ENCODE measurements at regions not wholly inside any gene's neighbourhood (a gene's known extent, or its start where the extent isn't known, plus 50 kb on each side); places are given as distances from the start of the nearest gene placed in this dataset.

GRCh38 chr5:155068616-155069100, 55.1 kb downstream of the KIF4B start:
- no peak overlapping the region for H3K27ac Mint-ChIP-seq
- peaks cover 5% of the 10 kb centered on the region for H3K27me3 Mint-ChIP-seq
- no peaks in the 10 kb centered on the region for H3K9me3 Mint-ChIP-seq
- H3K4me3 Mint-ChIP-seq, result no peak overlapping the region
- intact Hi-C loops (cut with micrococcal nuclease), result no loop called here
- POLR2A ChIA-PET, result no interaction called here
- no peaks in the 10 kb centered on the region for H3K36me3 Mint-ChIP-seq
- CTCF ChIA-PET, result no interaction called here
- DNase-seq, result no peak
- no peaks in the 10 kb centered on the region for H3K4me1 Mint-ChIP-seq (ENCODE audit: low read depth)

GRCh38 chr5:155069961-155070360, 56.4 kb downstream of the KIF4B start:
- no peaks in the 10 kb centered on the region for H3K9me3 Mint-ChIP-seq
- H3K27me3 Mint-ChIP-seq, result peaks cover 5% of the 10 kb centered on the region
- no peaks in the 10 kb centered on the region for H3K4me1 Mint-ChIP-seq (ENCODE audit: low read depth)
- no peaks in the 10 kb centered on the region for H3K36me3 Mint-ChIP-seq
- ChIA-PET CTCF (no interaction called here), POLR2A (no interaction called here)
- H3K27ac Mint-ChIP-seq, result no peak overlapping the region
- no peak for DNase-seq
- H3K4me3 Mint-ChIP-seq, result no peak overlapping the region
- intact Hi-C loops (cut with micrococcal nuclease), result no loop called here

GRCh38 chr5:155070781-155071180, 57.2 kb downstream of the KIF4B start:
- no peak for DNase-seq
- Mint-ChIP-seq H3K4me3 (no peak overlapping the region), H3K4me1 (ENCODE audit: low read depth) (no peaks in the 10 kb centered on the region), H3K27ac (no peak overlapping the region), H3K36me3 (no peaks in the 10 kb centered on the region), H3K9me3 (no peaks in the 10 kb centered on the region), H3K27me3 (peaks cover 5% of the 10 kb centered on the region)
- intact Hi-C loops (cut with micrococcal nuclease), result no loop called here
- ChIA-PET CTCF (no interaction called here), POLR2A (no interaction called here)

- intact Hi-C loops (cut with micrococcal nuclease), result no loop called here
- no peak for DNase-seq
- POLR2A ChIA-PET, result no interaction called here
Measured at GRCh38 chr5:155076379-155076778, 62.8 kb downstream of the KIF4B start.

GRCh38 chr5:155079698-155080097, 66.1 kb downstream of the KIF4B start:
- Mint-ChIP-seq H3K4me3 (no peak overlapping the region), H3K36me3 (no peaks in the 10 kb centered on the region), H3K27ac (no peak overlapping the region), H3K9me3 (no peaks in the 10 kb centered on the region), H3K27me3 (peaks cover 2% of the 10 kb centered on the region), H3K4me1 (ENCODE audit: low read depth) (no peaks in the 10 kb centered on the region)
- POLR2A ChIA-PET, result no interaction called here
- CTCF ChIA-PET, result no interaction called here
- intact Hi-C loops (cut with micrococcal nuclease), result no loop called here
- DNase-seq, result no peak

More at GRCh38 chr5:155076379-155076778, 62.8 kb downstream of the KIF4B start:
- Mint-ChIP-seq H3K4me1 (ENCODE audit: low read depth) (no peaks in the 10 kb centered on the region), H3K36me3 (no peaks in the 10 kb centered on the region), H3K9me3 (no peaks in the 10 kb centered on the region), H3K27me3 (peaks cover 2% of the 10 kb centered on the region), H3K4me3 (no peak overlapping the region), H3K27ac (no peak overlapping the region)
- CTCF ChIA-PET, result no interaction called here

- Mint-ChIP-seq H3K27ac (no peak overlapping the region), H3K27me3 (peaks cover 2% of the 10 kb centered on the region), H3K36me3 (no peaks in the 10 kb centered on the region), H3K9me3 (no peaks in the 10 kb centered on the region), H3K4me1 (ENCODE audit: low read depth) (no peaks in the 10 kb centered on the region), H3K4me3 (no peak overlapping the region)
- intact Hi-C loops (cut with micrococcal nuclease), result no loop called here
- DNase-seq, result no peak
- POLR2A ChIA-PET, result no interaction called here
- CTCF ChIA-PET, result no interaction called here
Measured at GRCh38 chr5:155080721-155081120, 67.2 kb downstream of the KIF4B start.

GRCh38 chr5:155081618-155082017, 68.1 kb downstream of the KIF4B start:
- Mint-ChIP-seq H3K27ac (no peak overlapping the region), H3K27me3 (peaks cover 2% of the 10 kb centered on the region), H3K9me3 (no peaks in the 10 kb centered on the region), H3K4me3 (no peak overlapping the region), H3K36me3 (no peaks in the 10 kb centered on the region), H3K4me1 (ENCODE audit: low read depth) (no peaks in the 10 kb centered on the region)
- ChIA-PET CTCF (no interaction called here), POLR2A (no interaction called here)
- DNase-seq, result no peak
- intact Hi-C loops (cut with micrococcal nuclease), result no loop called here

- H3K9me3 Mint-ChIP-seq, result no peaks in the 10 kb centered on the region
Measured at GRCh38 chr5:155082401-155082800, 68.8 kb downstream of the KIF4B start.

GRCh38 chr5:155085282-155085989, 71.9 kb downstream of the KIF4B start:
- H3K36me3 Mint-ChIP-seq, result no peaks in the 10 kb centered on the region
- no peaks in the 10 kb centered on the region for H3K27me3 Mint-ChIP-seq
- no peak overlapping the region for H3K4me3 Mint-ChIP-seq
- H3K4me1 Mint-ChIP-seq (ENCODE audit: low read depth), result no peaks in the 10 kb centered on the region
- intact Hi-C loops (cut with micrococcal nuclease), result no loop called here
- no peaks in the 10 kb centered on the region for H3K9me3 Mint-ChIP-seq
- H3K27ac Mint-ChIP-seq, result no peak overlapping the region
- CTCF ChIA-PET, result no interaction called here
- DNase-seq, result no peak
- POLR2A ChIA-PET, result no interaction called here

More at GRCh38 chr5:155082401-155082800, 68.8 kb downstream of the KIF4B start:
- intact Hi-C loops (cut with micrococcal nuclease), result no loop called here
- Mint-ChIP-seq H3K36me3 (no peaks in the 10 kb centered on the region), H3K27ac (no peak overlapping the region), H3K4me3 (no peak overlapping the region), H3K27me3 (peaks cover 2% of the 10 kb centered on the region), H3K4me1 (ENCODE audit: low read depth) (no peaks in the 10 kb centered on the region)
- ChIA-PET POLR2A (no interaction called here), CTCF (no interaction called here)
- DNase-seq, result no peak

GRCh38 chr5:155087036-155087435, 73.5 kb downstream of the KIF4B start:
- no peak overlapping the region for H3K27ac Mint-ChIP-seq
- no peaks in the 10 kb centered on the region for H3K27me3 Mint-ChIP-seq
- H3K4me1 Mint-ChIP-seq (ENCODE audit: low read depth), result no peaks in the 10 kb centered on the region
- CTCF ChIA-PET, result no interaction called here
- H3K4me3 Mint-ChIP-seq, result no peak overlapping the region
- H3K9me3 Mint-ChIP-seq, result no peaks in the 10 kb centered on the region
- intact Hi-C loops (cut with micrococcal nuclease), result no loop called here
- DNase-seq, result no peak
- no peaks in the 10 kb centered on the region for H3K36me3 Mint-ChIP-seq
- POLR2A ChIA-PET, result no interaction called here

- no peaks in the 10 kb centered on the region for H3K36me3 Mint-ChIP-seq
- H3K4me3 Mint-ChIP-seq, result no peak overlapping the region
- no peaks in the 10 kb centered on the region for H3K9me3 Mint-ChIP-seq
- intact Hi-C loops (cut with micrococcal nuclease), result no loop called here
- peaks cover 5% of the 10 kb centered on the region for H3K27me3 Mint-ChIP-seq
- POLR2A ChIA-PET, result interaction anchor here (0.6 kb wide), 1 partner anchor 83 kb away, joined by 3 read pairs; no protein-coding TSS in a partner anchor
- H3K4me1 Mint-ChIP-seq (ENCODE audit: low read depth), result no peaks in the 10 kb centered on the region
- no peak for DNase-seq
- CTCF ChIA-PET, result no interaction called here
- no peak overlapping the region for H3K27ac Mint-ChIP-seq
Measured at GRCh38 chr5:155088811-155089210, 75.3 kb downstream of the KIF4B start.

- intact Hi-C loops (cut with micrococcal nuclease), result no loop called here
- H3K36me3 Mint-ChIP-seq, result no peaks in the 10 kb centered on the region
Measured at GRCh38 chr5:155089643-155090042, 76.1 kb downstream of the KIF4B start.

GRCh38 chr5:155091063-155091648, 77.6 kb downstream of the KIF4B start:
- intact Hi-C loops (cut with micrococcal nuclease), result no loop called here
- CTCF ChIA-PET, result no interaction called here
- DNase-seq, result no peak
- Mint-ChIP-seq H3K4me3 (no peak overlapping the region), H3K4me1 (ENCODE audit: low read depth) (no peaks in the 10 kb centered on the region), H3K9me3 (no peaks in the 10 kb centered on the region), H3K36me3 (no peaks in the 10 kb centered on the region), H3K27me3 (peaks cover 10% of the 10 kb centered on the region), H3K27ac (no peak overlapping the region)
- POLR2A ChIA-PET, result no interaction called here

More at GRCh38 chr5:155089643-155090042, 76.1 kb downstream of the KIF4B start:
- ChIA-PET CTCF (no interaction called here), POLR2A (no interaction called here)
- Mint-ChIP-seq H3K4me1 (ENCODE audit: low read depth) (no peaks in the 10 kb centered on the region), H3K27me3 (peaks cover 5% of the 10 kb centered on the region), H3K4me3 (no peak overlapping the region), H3K9me3 (no peaks in the 10 kb centered on the region), H3K27ac (no peak overlapping the region)
- no peak for DNase-seq

Measured in activated CD4-positive, alpha-beta memory T cell treated with anti-CD3 and anti-CD28 coated beads for 36 hours (primary cell).